Activated CD4-positive, alpha-beta T cell treated with anti-CD3 and anti-CD28 coated beads for 36 hours (primary cell): ENCODE measurements at regions not wholly inside any gene's neighbourhood (a gene's known extent, or its start where the extent isn't known, plus 50 kb on each side); places are given as distances from the start of the nearest gene placed in this dataset.

ENCODE experiments used
- ATAC-seq: fragments of 200-7000 bp; cut with Tn5 transposase; one replicate; pipeline ENCODE4 v1.10.0; 2021; ENCODE audit warnings: mild to moderate bottlenecking, moderate library complexity
- CTCF ChIA-PET: fragments of 350-600 bp; sonication (Branson Sonifier 250); formaldehyde crosslinking; loops from one replicate; lab custom pipeline; 2021; ENCODE audit warnings: antibody characterized with exemption; lab: Charles Lee
- POLR2A ChIA-PET: fragments of 350-600 bp; sonication (Branson Sonifier 250); formaldehyde crosslinking; loops from one replicate; lab custom pipeline; 2021; ENCODE audit warnings: antibody characterized with exemption, inconsistent platforms; lab: Charles Lee
- DNase-seq: peaks from one replicate; pipeline ENCODE4 v3.0.0-alpha.2; 2020
- H3K27ac Mint-ChIP-seq: one replicate; pipeline ENCODE4 v1.8.0; 2021; ENCODE audit warnings: mixed read lengths
- H3K27me3 Mint-ChIP-seq: one replicate; pipeline ENCODE4 v1.8.0; 2021; ENCODE audit warnings: mixed read lengths
- H3K36me3 Mint-ChIP-seq: one replicate; pipeline ENCODE4 v1.8.0; 2021; ENCODE audit warnings: low read depth, mixed read lengths
- H3K4me1 Mint-ChIP-seq: one replicate; pipeline ENCODE4 v1.8.0; 2021; ENCODE audit warnings: mixed read lengths
- H3K4me3 Mint-ChIP-seq: one replicate; pipeline ENCODE4 v1.8.0; 2021; ENCODE audit warnings: mild to moderate bottlenecking, moderate library complexity, mixed read lengths
- H3K9me3 Mint-ChIP-seq: one replicate; pipeline ENCODE4 v1.8.0; 2021; ENCODE audit warnings: low read depth, mixed read lengths
- intact Hi-C, 2 experiments: fragments of 100-400 bp; cut with DNase I in 1 of 2; cut with micrococcal nuclease in 1 of 2; formaldehyde crosslinking; loops; one replicate each; pipeline versions ENCODE4 v1.14.2 to v1.15.1; 2022 to 2024; cut with DNase I, micrococcal nuclease

DNA sequence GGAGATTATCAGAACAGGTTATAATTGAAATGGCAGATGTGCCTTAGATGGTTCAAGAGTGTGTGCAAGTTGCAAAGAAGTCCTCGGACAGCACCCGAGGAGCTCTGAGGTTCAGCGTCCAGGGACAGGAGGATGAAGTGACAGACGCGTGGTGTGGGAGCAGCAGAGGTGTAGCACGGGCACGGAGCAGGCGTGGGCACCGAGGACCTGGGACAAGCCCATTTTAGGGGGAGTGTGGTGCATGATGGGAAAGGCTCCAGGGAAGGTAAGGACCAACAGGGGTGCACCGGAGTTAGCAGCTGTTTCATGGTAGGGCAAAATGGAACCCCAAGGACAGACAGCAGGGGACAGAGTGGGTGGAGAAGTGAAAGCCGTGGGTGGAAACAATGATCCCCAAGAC is 56.3 kb upstream of the BACE2 start:
- POLR2A ChIA-PET, result no interaction called here

DNA sequence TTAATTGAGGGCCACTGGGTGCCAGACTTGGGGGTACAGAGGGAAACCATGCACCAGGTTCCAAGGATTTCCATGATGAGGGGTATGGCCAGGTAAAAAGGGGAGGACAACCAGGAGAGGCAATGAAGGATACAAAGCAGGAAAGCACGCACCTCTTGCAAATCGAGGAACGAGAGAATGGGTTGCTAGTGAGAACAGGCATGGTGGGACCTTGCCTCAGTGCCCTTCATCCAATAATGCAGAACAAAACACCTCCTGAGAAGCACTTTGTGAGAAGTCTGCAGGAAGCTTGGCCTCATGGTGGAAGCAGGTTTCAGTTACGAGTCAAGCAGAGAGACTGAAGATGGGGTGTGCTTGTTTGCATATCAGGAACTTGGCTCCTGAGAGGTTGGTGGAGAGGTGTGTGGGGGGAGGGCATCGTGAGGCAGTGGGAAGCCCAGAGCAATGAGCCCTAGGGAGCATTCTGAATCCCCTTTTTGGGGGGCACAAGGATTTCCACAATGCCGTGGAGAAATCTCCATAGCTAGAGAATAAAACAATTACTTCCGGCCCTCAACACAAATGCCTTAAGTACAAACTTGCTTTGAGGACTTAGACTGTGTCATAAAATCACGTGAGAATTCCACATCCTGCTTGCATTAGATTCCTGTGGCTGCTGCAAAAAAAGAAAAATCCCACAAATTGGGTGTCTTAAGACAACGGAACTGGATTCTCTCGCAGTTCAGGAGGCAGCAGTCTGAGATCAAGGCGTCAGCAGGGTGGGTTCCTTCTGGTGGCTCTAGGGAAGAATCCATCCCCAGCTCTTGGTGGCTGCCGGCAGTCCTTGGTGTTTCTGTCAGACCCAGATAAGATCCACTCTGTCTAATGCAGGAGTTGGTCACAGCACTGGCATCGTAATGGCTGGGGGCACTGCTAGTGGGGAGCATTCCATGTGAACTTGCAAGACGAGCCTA is 54.9 kb upstream of the BACE2 start:
- CTCF ChIA-PET, result interaction anchor here (0.8 kb wide), 1 partner anchor 11 kb away, joined by 3 read pairs; no protein-coding TSS in a partner anchor
- no peaks in the 10 kb centered on the region for H3K9me3 Mint-ChIP-seq
- no peak for ATAC-seq
- H3K4me3 Mint-ChIP-seq, result peak overlapping the region; percentile 47
- H3K27me3 Mint-ChIP-seq, result no peaks in the 10 kb centered on the region
- POLR2A ChIA-PET, result no interaction called here
- H3K4me1 Mint-ChIP-seq, result peaks cover 22% of the 10 kb centered on the region
- intact Hi-C loops, result no loop called here
- H3K36me3 Mint-ChIP-seq, result no peaks in the 10 kb centered on the region
- DNase-seq, result peak; percentile 7
- H3K27ac Mint-ChIP-seq, result peak overlapping the region; percentile 65

More for the DNA sequence above, 56.3 kb upstream of the BACE2 start:
- ATAC-seq (no peak), DNase-seq (no peak)
- CTCF ChIA-PET, result interaction anchor here (1.5 kb wide), 1 partner anchor 9 kb away, joined by 4 read pairs; no protein-coding TSS in a partner anchor
- Mint-ChIP-seq H3K4me3 (no peak overlapping the region), H3K27me3 (peaks cover 2% of the 10 kb centered on the region), H3K27ac (no peak overlapping the region), H3K36me3 (no peaks in the 10 kb centered on the region), H3K9me3 (no peaks in the 10 kb centered on the region), H3K4me1 (peaks cover 22% of the 10 kb centered on the region)
- intact Hi-C loops, result no loop called here

DNA sequence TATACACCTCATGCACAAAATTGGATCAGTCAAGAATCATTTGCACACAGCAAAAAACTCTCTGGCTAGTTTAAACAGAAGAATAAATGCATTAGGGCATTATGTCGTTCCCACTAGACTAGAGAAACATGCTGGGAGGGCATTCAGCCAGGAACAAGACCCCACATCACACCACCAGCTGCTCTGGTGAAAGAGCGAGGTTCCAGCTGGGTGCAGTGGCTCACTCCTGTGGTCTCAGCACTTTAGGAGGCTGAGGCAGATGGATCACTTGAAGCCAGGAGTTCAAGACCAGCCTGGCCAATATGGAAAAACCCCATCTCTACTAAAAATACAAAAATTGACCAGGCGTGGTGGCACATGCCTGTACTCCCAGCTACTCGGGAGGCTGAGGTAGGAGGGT is 52.1 kb upstream of the BACE2 start:
- intact Hi-C loops, result no loop called here
- no peak for DNase-seq
- CTCF ChIA-PET, result interaction anchor here (0.6 kb wide), 1 partner anchor 59 kb away, joined by 3 read pairs; no protein-coding TSS in a partner anchor
- peaks cover 19% of the 10 kb centered on the region for H3K4me1 Mint-ChIP-seq
- no peaks in the 10 kb centered on the region for H3K27me3 Mint-ChIP-seq
- H3K4me3 Mint-ChIP-seq, result no peak overlapping the region
- ATAC-seq, result no peak
- no peaks in the 10 kb centered on the region for H3K36me3 Mint-ChIP-seq
- POLR2A ChIA-PET, result no interaction called here
- no peak overlapping the region for H3K27ac Mint-ChIP-seq
- no peaks in the 10 kb centered on the region for H3K9me3 Mint-ChIP-seq
